ENCODE measurements at regions not wholly inside any gene's neighbourhood (a gene's known extent, or its start where the extent isn't known, plus 50 kb on each side); places are given as distances from the start of the nearest gene placed in this dataset.

- in situ Hi-C loops (cut with HindIII; ENCODE audit: low pct_unique_long_range_greater_than_20kb, low sequenced_read_pairs) = no loop called here
- DNase-seq (ENCODE audit: low read depth) = no peak
Measured at GRCh38 chr18:46302528-46303485, 198.6 kb downstream of the HAUS1 start.

GRCh38 chr18:46310258-46310657, 206.1 kb downstream of the HAUS1 start:
- in situ Hi-C loops (cut with HindIII; ENCODE audit: low pct_unique_long_range_greater_than_20kb, low sequenced_read_pairs) = no loop called here

GRCh38 chr18:46310675-46311345, 206.6 kb downstream of the HAUS1 start:
- in situ Hi-C loops (cut with HindIII; ENCODE audit: low pct_unique_long_range_greater_than_20kb, low sequenced_read_pairs) = no loop called here
- no peak for DNase-seq (ENCODE audit: low read depth)

More at GRCh38 chr18:46310258-46310657, 206.1 kb downstream of the HAUS1 start:
- DNase-seq (ENCODE audit: low read depth) = peak; percentile 45

- no peak for DNase-seq (ENCODE audit: low read depth)
- in situ Hi-C loops (cut with HindIII; ENCODE audit: low pct_unique_long_range_greater_than_20kb, low sequenced_read_pairs) = no loop called here
Measured at GRCh38 chr18:46311491-46311890, 207.3 kb downstream of the HAUS1 start.

- in situ Hi-C loops (cut with HindIII; ENCODE audit: low pct_unique_long_range_greater_than_20kb, low sequenced_read_pairs) = no loop called here
- no peak for DNase-seq (ENCODE audit: low read depth)
Measured at GRCh38 chr18:46312221-46312620, 208.0 kb downstream of the HAUS1 start.

GRCh38 chr18:46313521-46313920, 209.3 kb downstream of the HAUS1 start:
- in situ Hi-C loops (cut with HindIII; ENCODE audit: low pct_unique_long_range_greater_than_20kb, low sequenced_read_pairs) = no loop called here
- DNase-seq (ENCODE audit: low read depth) = no peak

GRCh38 chr18:46314011-46314410, 209.8 kb downstream of the HAUS1 start:
- DNase-seq (ENCODE audit: low read depth) = no peak

GRCh38 chr18:46315161-46315560, 211.0 kb downstream of the HAUS1 start:
- in situ Hi-C loops (cut with HindIII; ENCODE audit: low pct_unique_long_range_greater_than_20kb, low sequenced_read_pairs) = no loop called here

More at GRCh38 chr18:46314011-46314410, 209.8 kb downstream of the HAUS1 start:
- in situ Hi-C loops (cut with HindIII; ENCODE audit: low pct_unique_long_range_greater_than_20kb, low sequenced_read_pairs) = no loop called here

GRCh38 chr18:46318356-46318755, 214.2 kb downstream of the HAUS1 start:
- in situ Hi-C loops (cut with HindIII; ENCODE audit: low pct_unique_long_range_greater_than_20kb, low sequenced_read_pairs) = no loop called here
- DNase-seq (ENCODE audit: low read depth) = no peak

More at GRCh38 chr18:46315161-46315560, 211.0 kb downstream of the HAUS1 start:
- DNase-seq (ENCODE audit: low read depth) = no peak

GRCh38 chr18:46319783-46320182, 215.6 kb downstream of the HAUS1 start:
- DNase-seq (ENCODE audit: low read depth) = no peak
- in situ Hi-C loops (cut with HindIII; ENCODE audit: low pct_unique_long_range_greater_than_20kb, low sequenced_read_pairs) = no loop called here

- in situ Hi-C loops (cut with HindIII; ENCODE audit: low pct_unique_long_range_greater_than_20kb, low sequenced_read_pairs) = no loop called here
- no peak for DNase-seq (ENCODE audit: low read depth)
Measured at GRCh38 chr18:46320297-46320696, 216.1 kb downstream of the HAUS1 start.

- in situ Hi-C loops (cut with HindIII; ENCODE audit: low pct_unique_long_range_greater_than_20kb, low sequenced_read_pairs) = no loop called here
- DNase-seq (ENCODE audit: low read depth) = peak; percentile 68
Measured at GRCh38 chr18:46320928-46321711, 216.9 kb downstream of the HAUS1 start.

- in situ Hi-C loops (cut with HindIII; ENCODE audit: low pct_unique_long_range_greater_than_20kb, low sequenced_read_pairs) = no loop called here
- peak; percentile 45 for DNase-seq (ENCODE audit: low read depth)
Measured at GRCh38 chr18:46321955-46322354, 217.8 kb downstream of the HAUS1 start.

GRCh38 chr18:46322411-46322891, 218.3 kb downstream of the HAUS1 start:
- in situ Hi-C loops (cut with HindIII; ENCODE audit: low pct_unique_long_range_greater_than_20kb, low sequenced_read_pairs) = no loop called here

GRCh38 chr18:46322941-46323340, 218.8 kb downstream of the HAUS1 start:
- in situ Hi-C loops (cut with HindIII; ENCODE audit: low pct_unique_long_range_greater_than_20kb, low sequenced_read_pairs) = no loop called here
- DNase-seq (ENCODE audit: low read depth) = no peak

More at GRCh38 chr18:46322411-46322891, 218.3 kb downstream of the HAUS1 start:
- peak; percentile 50 for DNase-seq (ENCODE audit: low read depth)

GRCh38 chr18:46324087-46324955, 220.1 kb downstream of the HAUS1 start:
- in situ Hi-C loops (cut with HindIII; ENCODE audit: low pct_unique_long_range_greater_than_20kb, low sequenced_read_pairs) = no loop called here
- DNase-seq (ENCODE audit: low read depth) = peak; percentile 70

- no peak for DNase-seq (ENCODE audit: low read depth)
- in situ Hi-C loops (cut with HindIII; ENCODE audit: low pct_unique_long_range_greater_than_20kb, low sequenced_read_pairs) = no loop called here
Measured at GRCh38 chr18:46325895-46326294, 221.7 kb downstream of the HAUS1 start.
